Sigmoid colon (tissue), 6 donors: ENCODE measurements at regions not wholly inside any gene's neighbourhood (a gene's known extent, or its start where the extent isn't known, plus 50 kb on each side); places are given as distances from the start of the nearest gene placed in this dataset.

Experiments
- DNase-seq: peaks from one replicate; pipeline ENCODE4 v3.0.0-alpha.2; 2019
- H3K27ac ChIP-seq, 4 donors: fragments of 200-600 bp; sonication (generic); one replicate each; pipeline ENCODE4 v1.5.1; 2016 to 2019; ENCODE audit warnings: mild to moderate bottlenecking in 1 of 4
- H3K27me3 ChIP-seq, 3 donors: fragments of 200-600 bp; sonication (generic); one replicate each; pipeline ENCODE4 v1.5.1; 2019; ENCODE audit warnings: mild to moderate bottlenecking in 1 of 3
- H3K36me3 ChIP-seq, 4 donors: fragments of 200-600 bp; sonication (generic); one replicate each; pipeline ENCODE4 v1.5.1; 2016 to 2019
- H3K4me1 ChIP-seq, 4 donors: fragments of 200-600 bp; sonication (generic); one replicate each; pipeline ENCODE4 v1.5.1; 2017 to 2019
- H3K4me3 ChIP-seq, 4 donors: fragments of 200-600 bp; sonication (generic); one replicate each; pipeline ENCODE4 v1.5.1; 2017 to 2019; ENCODE audit warnings: mild to moderate bottlenecking in 2 of 4, moderate library complexity in 1 of 4
- H3K9me3 ChIP-seq, 4 donors: fragments of 200-600 bp in 3 of 4; sonication (generic) in 3 of 4; one replicate each; pipeline versions ENCODE4 v1.5.1 to v1.6.1; 2013 to 2019
- EP300 ChIP-seq, 4 donors: sonication (generic); formaldehyde crosslinking; IDR thresholded peaks; one replicate each; pipeline ENCODE4 v1.6.1; 2017; ENCODE audit warnings: antibody characterized with exemption in 4 of 4
- POLR2A ChIP-seq, 2 donors: fragments of 450-650 bp; IDR thresholded peaks; one replicate each; pipeline ENCODE4 v1.6.1; 2016; ENCODE audit warnings: antibody characterized with exemption in 2 of 2, mild to moderate bottlenecking in 2 of 2, moderate library complexity in 2 of 2
- POLR2AphosphoS5 ChIP-seq, 4 donors: sonication (generic); formaldehyde crosslinking; IDR thresholded peaks; one replicate each; pipeline ENCODE4 v1.6.1; 2017; ENCODE audit warnings: antibody characterized with exemption in 4 of 4
- WGBS, 2 donors: extraction: QIAGEN DNeasy Blood & Tissue Kit; methylation state at CpG; one replicate each; pipeline ENCODE4 v1.1.7; 2013; 5-methylcytosine and 5-hydroxymethylcytosine counted together
- intact Hi-C: fragments of 100-400 bp; cut with DNase I; formaldehyde crosslinking; loops from one replicate; pipeline ENCODE4 v1.15.1; 2023
- TF ChIP-seq, protein P1 (sequence below), 4 experiments: fragments of 450-650 bp in 3 of 4; fragments of 200-600 bp in 1 of 4; IDR thresholded peaks; one replicate each; pipeline ENCODE4 v1.5.1; 2016 to 2019; ENCODE audit warnings: antibody characterized with exemption in 4 of 4, mild to moderate bottlenecking in 3 of 4, moderate library complexity in 2 of 4
- donor health status: healthy with polysubstance abuse.
- donor health status: healthy.

- 80 to 96% methylated on average over 3 of the region's 3 CpGs for WGBS, 2 donors
- no peaks in the 10 kb centered on the region for H3K36me3 ChIP-seq
- no peak for DNase-seq
- no peaks in the 10 kb centered on the region for H3K9me3 ChIP-seq
- H3K27ac ChIP-seq = no peak overlapping the region
- H3K4me1 ChIP-seq = no peaks in the 10 kb centered on the region
- TF ChIP-seq POLR2A (IDR thresholded peaks at IDR 0.05) (no peak), EP300 (IDR thresholded peaks at IDR 0.05) (no peak), POLR2AphosphoS5 (IDR thresholded peaks at IDR 0.05) (no peak)
- TF ChIP-seq, protein P1, sequence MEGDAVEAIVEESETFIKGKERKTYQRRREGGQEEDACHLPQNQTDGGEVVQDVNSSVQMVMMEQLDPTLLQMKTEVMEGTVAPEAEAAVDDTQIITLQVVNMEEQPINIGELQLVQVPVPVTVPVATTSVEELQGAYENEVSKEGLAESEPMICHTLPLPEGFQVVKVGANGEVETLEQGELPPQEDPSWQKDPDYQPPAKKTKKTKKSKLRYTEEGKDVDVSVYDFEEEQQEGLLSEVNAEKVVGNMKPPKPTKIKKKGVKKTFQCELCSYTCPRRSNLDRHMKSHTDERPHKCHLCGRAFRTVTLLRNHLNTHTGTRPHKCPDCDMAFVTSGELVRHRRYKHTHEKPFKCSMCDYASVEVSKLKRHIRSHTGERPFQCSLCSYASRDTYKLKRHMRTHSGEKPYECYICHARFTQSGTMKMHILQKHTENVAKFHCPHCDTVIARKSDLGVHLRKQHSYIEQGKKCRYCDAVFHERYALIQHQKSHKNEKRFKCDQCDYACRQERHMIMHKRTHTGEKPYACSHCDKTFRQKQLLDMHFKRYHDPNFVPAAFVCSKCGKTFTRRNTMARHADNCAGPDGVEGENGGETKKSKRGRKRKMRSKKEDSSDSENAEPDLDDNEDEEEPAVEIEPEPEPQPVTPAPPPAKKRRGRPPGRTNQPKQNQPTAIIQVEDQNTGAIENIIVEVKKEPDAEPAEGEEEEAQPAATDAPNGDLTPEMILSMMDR (IDR thresholded peaks at IDR 0.05) = no peak
- intact Hi-C loops = no loop called here
- no peak overlapping the region for H3K4me3 ChIP-seq
- H3K27me3 ChIP-seq = no peaks in the 10 kb centered on the region
Measured at GRCh38 chr18:60235164-60235563, 137.4 kb downstream of the MC4R start.

- Histone ChIP-seq H3K27ac (no peak overlapping the region), H3K9me3 (no peaks in the 10 kb centered on the region), H3K27me3 (no peaks in the 10 kb centered on the region), H3K4me3 (no peak overlapping the region), H3K36me3 (no peaks in the 10 kb centered on the region), H3K4me1 (no peaks in the 10 kb centered on the region)
- no peak for TF ChIP-seq POLR2A (IDR thresholded peaks at IDR 0.05)
- TF ChIP-seq EP300 (IDR thresholded peaks at IDR 0.05) = no peak
- TF ChIP-seq POLR2AphosphoS5 (IDR thresholded peaks at IDR 0.05) = no peak
- TF ChIP-seq, protein P1 (IDR thresholded peaks at IDR 0.05) = no peak
- intact Hi-C loops = no loop called here
- DNase-seq = no peak
Measured at GRCh38 chr18:60232541-60232940, 140.0 kb downstream of the MC4R start.

DNA sequence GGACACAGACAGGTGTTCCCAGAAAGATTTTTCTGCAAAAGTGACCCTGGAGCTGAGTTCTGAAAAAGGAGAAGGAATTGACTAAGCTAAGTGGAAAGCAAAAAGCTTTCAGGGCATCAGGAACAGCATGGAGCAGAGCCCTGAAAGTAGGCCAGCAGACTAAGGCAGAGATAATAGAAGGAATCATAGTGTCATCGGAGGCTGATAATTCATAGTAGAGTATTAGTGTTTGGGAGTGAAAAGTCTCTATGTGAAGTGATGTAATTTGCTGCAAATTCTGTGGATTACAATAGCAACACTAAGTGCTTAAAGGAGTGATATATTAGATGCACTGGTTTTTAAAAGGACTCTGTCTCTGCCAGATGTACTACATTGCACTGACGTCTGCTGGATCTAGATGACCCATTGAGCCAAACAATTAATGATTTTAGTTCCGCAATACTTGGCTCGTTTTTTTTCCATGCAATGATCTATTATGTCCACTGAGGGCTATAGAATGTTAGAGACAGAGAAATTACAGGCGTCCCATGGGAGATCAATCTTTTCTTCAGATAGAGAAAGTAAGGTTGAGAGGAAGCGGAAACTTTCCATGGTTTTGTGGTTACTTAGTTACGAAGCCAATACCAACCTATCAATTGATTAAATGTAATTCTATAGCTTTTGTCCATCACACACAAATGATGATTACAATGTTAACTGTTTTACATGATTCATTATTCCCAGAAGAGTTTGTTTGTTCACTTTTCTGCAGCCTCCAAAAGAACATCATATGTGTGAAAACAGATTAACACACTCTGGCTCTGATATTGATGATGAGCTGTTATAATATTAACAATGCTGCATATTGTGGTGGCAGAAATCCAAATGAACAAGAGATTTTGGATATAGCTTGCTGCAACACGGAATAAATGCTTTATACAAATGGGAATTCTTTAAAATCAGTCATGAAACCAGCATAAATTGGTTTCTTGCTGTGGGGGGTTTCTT lies 143.7 kb downstream of the MC4R start:
- Histone ChIP-seq H3K27me3 (no peaks in the 10 kb centered on the region), H3K4me1 (no peaks in the 10 kb centered on the region), H3K36me3 (no peaks in the 10 kb centered on the region), H3K27ac (no peak overlapping the region), H3K9me3 (peaks cover 0 to 5% (median 1%) of the 10 kb centered on the region in 4 donors), H3K4me3 (no peak overlapping the region)
- TF ChIP-seq, protein P1 (IDR thresholded peaks at IDR 0.05) = no peak
- TF ChIP-seq POLR2AphosphoS5 (IDR thresholded peaks at IDR 0.05) = no peak
- no peak for TF ChIP-seq POLR2A (IDR thresholded peaks at IDR 0.05)
- no peak for TF ChIP-seq EP300 (IDR thresholded peaks at IDR 0.05)
- intact Hi-C loops = no loop called here
- WGBS, 2 donors = 73 to 75% methylated on average over 8 of the region's 8 CpGs
- DNase-seq = no peak

DNA sequence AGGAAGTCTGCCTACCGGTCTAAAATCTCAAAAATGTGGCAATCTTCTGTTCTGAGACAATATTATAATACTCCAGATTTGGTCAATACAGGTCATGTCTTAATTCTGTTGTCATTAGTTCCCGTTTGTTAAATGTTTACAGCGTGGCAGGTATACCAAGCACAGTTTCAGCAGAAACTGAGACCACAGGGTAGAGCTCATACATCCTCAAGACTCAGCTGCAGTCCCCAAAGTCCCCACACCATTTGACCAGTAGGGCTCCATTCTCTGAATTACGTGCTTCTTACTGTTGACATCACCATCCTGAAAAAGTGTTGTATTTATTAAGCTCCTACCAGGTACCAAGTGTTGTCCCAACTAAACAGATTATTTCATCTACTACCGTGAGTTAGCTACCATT lies 157.1 kb downstream of the MC4R start:
- Histone ChIP-seq H3K27ac (no peak overlapping the region), H3K4me3 (no peak overlapping the region), H3K36me3 (no peaks in the 10 kb centered on the region), H3K4me1 (no peaks in the 10 kb centered on the region), H3K9me3 (no peaks in the 10 kb centered on the region), H3K27me3 (no peaks in the 10 kb centered on the region)
- DNase-seq = no peak
- intact Hi-C loops = no loop called here
- 82% methylated on average over 5 of the region's 5 CpGs for WGBS, 2 donors
- TF ChIP-seq EP300 (IDR thresholded peaks at IDR 0.05) (no peak), POLR2AphosphoS5 (IDR thresholded peaks at IDR 0.05) (no peak)
- TF ChIP-seq, protein P1 (IDR thresholded peaks at IDR 0.05) = no peak
